ENCODE measurements at regions not wholly inside any gene's neighbourhood (a gene's known extent, or its start where the extent isn't known, plus 50 kb on each side); places are given as distances from the start of the nearest gene placed in this dataset.

GRCh38 chr11:69396948-69397307 lies 84.5 kb upstream of the LINC01488 start:
- H3K27me3 ChIP-seq (replicated peaks; ENCODE audit: insufficient read depth, low read depth, low read length, poor library complexity) = no peaks in the 10 kb centered on the region
- ChIA-PET CTCF (no interaction called here), POLR2A (ENCODE audit: low non-redundant PET) (no interaction called here)
- no peak for TF ChIP-seq CTCF (conservative IDR thresholded peaks at IDR 0.05; ENCODE audit: low read depth, low read length)
- TF ChIP-seq EZH2 (IDR thresholded peaks at IDR 0.05; ENCODE audit: borderline replicate concordance, low read depth, low read length, poor library complexity, severe bottlenecking) = no peak
- BruUV-seq (replicated peaks) = no TSS peak
- H3K36me3 ChIP-seq (ENCODE audit: insufficient read depth, low read length, poor library complexity, severe bottlenecking) = no peaks in the 10 kb centered on the region
- DNase-seq (ENCODE audit: low spot score) = no peak
- H3K4me3 ChIP-seq (ENCODE audit: low read depth, low read length, poor library complexity, severe bottlenecking) = no peak overlapping the region
- intact Hi-C loops (cut with micrococcal nuclease; ENCODE audit: unreplicated experiment) = no loop called here
- H3K4me1 ChIP-seq (ENCODE audit: insufficient read depth, low read length, poor library complexity, severe bottlenecking) = peaks cover 10% of the 10 kb centered on the region
- H3K27ac ChIP-seq (ENCODE audit: low read depth, low read length, poor library complexity, severe bottlenecking) = no peak overlapping the region
- H3K9me3 ChIP-seq (ENCODE audit: low read depth, low read length, poor library complexity, severe bottlenecking) = no peaks in the 10 kb centered on the region

- DNase-seq (ENCODE audit: low spot score) = no peak
- no TSS peak for BruUV-seq (replicated peaks)
- POLR2A ChIA-PET (ENCODE audit: low non-redundant PET) = no interaction called here
Measured at GRCh38 chr11:69397732-69398131, 83.7 kb upstream of the LINC01488 start.

DNA sequence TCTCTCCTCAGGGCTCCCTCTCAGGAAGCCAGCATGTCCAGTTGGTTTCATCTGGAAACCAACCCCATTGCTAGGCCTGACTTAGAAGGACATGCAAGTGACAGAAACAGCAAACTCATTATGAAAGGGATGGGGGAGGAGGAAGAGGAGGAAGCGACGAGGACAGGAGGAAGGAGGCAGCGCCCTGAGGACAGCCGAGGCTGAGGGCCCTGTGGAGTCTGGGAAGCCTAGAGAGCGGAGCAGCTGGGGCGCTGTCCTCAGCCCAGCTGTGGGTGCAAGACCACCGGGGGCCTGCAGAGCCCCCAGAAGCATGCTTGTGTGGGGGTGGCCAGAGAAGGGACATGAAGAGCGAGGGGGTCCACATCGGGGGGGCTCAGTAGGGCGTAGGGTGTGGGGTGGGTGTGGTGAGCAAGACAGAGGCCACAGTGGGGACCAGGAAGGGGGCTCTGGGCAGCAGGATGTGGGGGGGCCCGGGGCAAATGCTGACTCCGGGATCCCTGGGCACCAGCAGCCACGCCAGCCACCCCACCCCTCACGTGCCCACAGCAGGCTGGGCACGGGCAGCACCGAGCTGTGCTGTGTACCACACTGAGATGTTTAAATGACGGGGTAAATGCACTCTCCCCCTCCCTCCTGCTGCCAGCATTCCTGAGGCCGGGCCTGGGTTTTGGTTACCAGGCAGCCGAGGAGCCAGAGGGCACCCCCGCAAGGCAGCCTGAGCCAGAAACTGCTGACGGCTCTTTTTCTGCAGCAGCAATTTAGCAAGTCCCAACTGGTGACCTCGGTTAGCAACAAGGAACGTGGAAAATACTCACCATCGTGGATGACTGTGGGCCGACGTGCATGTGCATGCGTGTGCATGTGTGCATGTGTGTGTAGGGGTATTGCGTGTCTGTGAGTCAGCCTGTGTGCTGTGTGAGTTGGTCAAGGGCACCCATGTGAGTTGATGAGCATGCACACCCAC lies 82.7 kb upstream of the LINC01488 start:
- ChIA-PET CTCF (no interaction called here), POLR2A (ENCODE audit: low non-redundant PET) (no interaction called here)
- TF ChIP-seq CTCF (conservative IDR thresholded peaks at IDR 0.05; ENCODE audit: low read depth, low read length) (no peak), EZH2 (IDR thresholded peaks at IDR 0.05; ENCODE audit: borderline replicate concordance, low read depth, low read length, poor library complexity, severe bottlenecking) (no peak)
- BruUV-seq (replicated peaks) = no TSS peak
- Histone ChIP-seq H3K36me3 (ENCODE audit: insufficient read depth, low read length, poor library complexity, severe bottlenecking) (no peaks in the 10 kb centered on the region), H3K27ac (ENCODE audit: low read depth, low read length, poor library complexity, severe bottlenecking) (no peak overlapping the region), H3K27me3 (replicated peaks; ENCODE audit: insufficient read depth, low read depth, low read length, poor library complexity) (no peaks in the 10 kb centered on the region), H3K9me3 (ENCODE audit: low read depth, low read length, poor library complexity, severe bottlenecking) (peaks cover 3% of the 10 kb centered on the region), H3K4me3 (ENCODE audit: low read depth, low read length, poor library complexity, severe bottlenecking) (no peak overlapping the region), H3K4me1 (ENCODE audit: insufficient read depth, low read length, poor library complexity, severe bottlenecking) (peaks cover 10% of the 10 kb centered on the region)
- intact Hi-C loops (cut with micrococcal nuclease; ENCODE audit: unreplicated experiment) = no loop called here
- no peak for DNase-seq (ENCODE audit: low spot score)

More at GRCh38 chr11:69397732-69398131, 83.7 kb upstream of the LINC01488 start:
- CTCF ChIA-PET = no interaction called here
- no peaks in the 10 kb centered on the region for H3K27me3 ChIP-seq (replicated peaks; ENCODE audit: insufficient read depth, low read depth, low read length, poor library complexity)
- peaks cover 10% of the 10 kb centered on the region for H3K4me1 ChIP-seq (ENCODE audit: insufficient read depth, low read length, poor library complexity, severe bottlenecking)
- no peak overlapping the region for H3K27ac ChIP-seq (ENCODE audit: low read depth, low read length, poor library complexity, severe bottlenecking)
- H3K4me3 ChIP-seq (ENCODE audit: low read depth, low read length, poor library complexity, severe bottlenecking) = no peak overlapping the region
- H3K36me3 ChIP-seq (ENCODE audit: insufficient read depth, low read length, poor library complexity, severe bottlenecking) = no peaks in the 10 kb centered on the region
- intact Hi-C loops (cut with micrococcal nuclease; ENCODE audit: unreplicated experiment) = no loop called here
- TF ChIP-seq EZH2 (IDR thresholded peaks at IDR 0.05; ENCODE audit: borderline replicate concordance, low read depth, low read length, poor library complexity, severe bottlenecking) = no peak
- peaks cover 1% of the 10 kb centered on the region for H3K9me3 ChIP-seq (ENCODE audit: low read depth, low read length, poor library complexity, severe bottlenecking)
